Right atrium auricular region (tissue), 2 donors: ENCODE measurements at regions not wholly inside any gene's neighbourhood (a gene's known extent, or its start where the extent isn't known, plus 50 kb on each side); places are given as distances from the start of the nearest gene placed in this dataset.

Experiments
- DNase-seq: peaks from one replicate; pipeline ENCODE4 v3.0.0-alpha.2; 2019; ENCODE audit warnings: low spot score
- H3K27ac ChIP-seq, 2 donors: fragments of 200-600 bp; sonication (generic); 1 replicate in 1 of 2; 2 replicates in 1 of 2; pipeline ENCODE4 v1.5.1; 2016 to 2019
- H3K27me3 ChIP-seq, 2 donors: fragments of 200-600 bp; sonication (generic); one replicate each; pipeline versions ENCODE4 v1.5.1 to v1.6.0; 2017 to 2019
- H3K36me3 ChIP-seq: fragments of 200-600 bp; sonication (generic); one replicate; pipeline ENCODE4 v1.5.1; 2016
- H3K4me1 ChIP-seq, 2 donors: fragments of 200-600 bp; sonication (generic); one replicate each; pipeline versions ENCODE4 v1.5.1 to v1.6.0; 2017 to 2019
- H3K4me3 ChIP-seq, 2 donors: fragments of 200-600 bp; sonication (generic); 1 replicate in 1 of 2; 2 replicates in 1 of 2; pipeline ENCODE4 v1.5.1; 2017 to 2019; ENCODE audit warnings: mild to moderate bottlenecking in 1 of 2, moderate library complexity in 1 of 2
- H3K9me3 ChIP-seq, 2 donors: fragments of 200-600 bp; sonication (generic); one replicate each; pipeline ENCODE4 v1.5.1; 2019
- CTCF ChIP-seq, 2 donors: fragments of 200-600 bp; sonication (generic); IDR thresholded peaks; one replicate each; pipeline ENCODE4 v1.5.1; 2019; ENCODE audit warnings: antibody characterized with exemption in 2 of 2

GRCh38 chr5:1736889-1737711 is 62.5 kb downstream of the MRPL36 start:
- Histone ChIP-seq H3K36me3 (no peaks in the 10 kb centered on the region), H3K4me1 (no peaks in the 10 kb centered on the region), H3K27ac (no peak overlapping the region), H3K27me3 (no peaks in the 10 kb centered on the region), H3K9me3 (peaks cover 0 to 26% of the 10 kb centered on the region in 2 donors), H3K4me3 (no peak overlapping the region)
- no peak for TF ChIP-seq CTCF (IDR thresholded peaks at IDR 0.05)
- peak; percentile 50 for DNase-seq

GRCh38 chr5:1736065-1736464 is 63.6 kb downstream of the MRPL36 start:
- Histone ChIP-seq H3K4me1 (no peaks in the 10 kb centered on the region), H3K9me3 (peaks cover 0 to 17% of the 10 kb centered on the region in 2 donors), H3K27ac (no peak overlapping the region), H3K4me3 (no peak overlapping the region), H3K36me3 (no peaks in the 10 kb centered on the region), H3K27me3 (no peaks in the 10 kb centered on the region)
- TF ChIP-seq CTCF (IDR thresholded peaks at IDR 0.05): no peak
- DNase-seq: peak; percentile 26

GRCh38 chr5:1735320-1735970 is 64.2 kb downstream of the MRPL36 start:
- no peaks in the 10 kb centered on the region for H3K27me3 ChIP-seq
- H3K4me3 ChIP-seq: no peak overlapping the region
- H3K36me3 ChIP-seq: no peaks in the 10 kb centered on the region
- TF ChIP-seq CTCF (IDR thresholded peaks at IDR 0.05): no peak
- peaks cover 0 to 11% of the 10 kb centered on the region in 2 donors for H3K9me3 ChIP-seq
- no peak overlapping the region for H3K27ac ChIP-seq
- no peaks in the 10 kb centered on the region for H3K4me1 ChIP-seq
- DNase-seq: peak; percentile 55

- H3K4me1 ChIP-seq: no peaks in the 10 kb centered on the region
- H3K36me3 ChIP-seq: no peaks in the 10 kb centered on the region
- no peak overlapping the region for H3K4me3 ChIP-seq
- H3K27ac ChIP-seq: no peak overlapping the region
- no peak for DNase-seq
- no peak for TF ChIP-seq CTCF (IDR thresholded peaks at IDR 0.05)
- peaks cover 0 to 6% of the 10 kb centered on the region in 2 donors for H3K9me3 ChIP-seq
- H3K27me3 ChIP-seq: no peaks in the 10 kb centered on the region
Measured at GRCh38 chr5:1734908-1735289, 64.7 kb downstream of the MRPL36 start.

- Histone ChIP-seq H3K4me1 (no peaks in the 10 kb centered on the region), H3K27ac (no peak overlapping the region), H3K4me3 (no peak overlapping the region), H3K36me3 (no peaks in the 10 kb centered on the region), H3K27me3 (no peaks in the 10 kb centered on the region), H3K9me3 (peaks cover 0 to under 1% of the 10 kb centered on the region in 2 donors)
- no peak for TF ChIP-seq CTCF (IDR thresholded peaks at IDR 0.05)
- DNase-seq: peak; percentile 52
Measured at GRCh38 chr5:1734271-1734907, 65.2 kb downstream of the MRPL36 start.
